Central memory CD8-positive, alpha-beta T cell (primary cell): ENCODE measurements at regions not wholly inside any gene's neighbourhood (a gene's known extent, or its start where the extent isn't known, plus 50 kb on each side); places are given as distances from the start of the nearest gene placed in this dataset.

Source experiments
- ATAC-seq: fragments of 150-1000 bp; cut with Tn5 transposase; replicated peaks from 2 replicates; pipeline ENCODE4 v1.10.0; 2022; ENCODE audit warnings: mild to moderate bottlenecking, moderate FRiP score, moderate number of reproducible peaks; ENCODE audit not compliant: poor library complexity, severe bottlenecking; ENCODE audit errors: extremely low read depth
- DNase-seq, 2 donors: peaks; one replicate each; pipeline ENCODE4 v3.0.0; 2021; ENCODE audit warnings: low spot score in 2 of 2
- H3K27ac Mint-ChIP-seq: one replicate; pipeline ENCODE4 v1.8.0; 2022; ENCODE audit warnings: low read depth, mild to moderate bottlenecking, moderate library complexity, mixed read lengths
- H3K27me3 Mint-ChIP-seq: one replicate; pipeline ENCODE4 v1.8.0; 2022; ENCODE audit warnings: mixed read lengths
- H3K36me3 Mint-ChIP-seq: one replicate; pipeline ENCODE4 v1.8.0; 2022; ENCODE audit warnings: mild to moderate bottlenecking, moderate library complexity, mixed read lengths; ENCODE audit not compliant: insufficient read depth
- H3K4me1 Mint-ChIP-seq: one replicate; pipeline ENCODE4 v1.8.0; 2022; ENCODE audit warnings: mixed read lengths
- H3K4me3 Mint-ChIP-seq: one replicate; pipeline ENCODE4 v1.8.0; 2022; ENCODE audit warnings: mild to moderate bottlenecking, moderate library complexity, mixed read lengths
- H3K9me3 Mint-ChIP-seq: one replicate; pipeline ENCODE4 v1.8.0; 2022; ENCODE audit warnings: mixed read lengths

DNA sequence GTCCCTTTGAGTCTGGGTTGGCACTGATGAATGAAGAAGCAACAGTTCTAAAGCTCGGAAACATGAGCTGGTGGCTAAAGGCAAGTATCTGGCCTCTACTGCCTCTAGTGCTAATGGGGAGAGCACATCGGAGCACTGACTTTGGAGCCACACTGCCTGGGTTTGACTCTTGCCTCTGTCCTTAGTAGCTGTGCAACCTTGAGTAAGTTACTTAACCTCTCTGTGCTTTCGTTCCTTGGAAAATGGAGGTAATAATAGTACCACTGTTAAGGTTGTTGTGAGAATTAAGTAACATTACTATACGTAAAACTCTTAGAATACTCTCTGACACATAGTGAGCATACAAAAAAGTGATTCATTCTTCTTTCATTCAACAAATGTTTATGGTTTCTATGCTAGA, 211.2 kb downstream of the ATG4C start:
- DNase-seq (no peak), ATAC-seq (no peak)
- Mint-ChIP-seq H3K27ac (no peak overlapping the region), H3K4me3 (no peak overlapping the region), H3K9me3 (no peaks in the 10 kb centered on the region), H3K4me1 (no peaks in the 10 kb centered on the region), H3K27me3 (peaks cover 31% of the 10 kb centered on the region), H3K36me3 (no peaks in the 10 kb centered on the region)

DNA sequence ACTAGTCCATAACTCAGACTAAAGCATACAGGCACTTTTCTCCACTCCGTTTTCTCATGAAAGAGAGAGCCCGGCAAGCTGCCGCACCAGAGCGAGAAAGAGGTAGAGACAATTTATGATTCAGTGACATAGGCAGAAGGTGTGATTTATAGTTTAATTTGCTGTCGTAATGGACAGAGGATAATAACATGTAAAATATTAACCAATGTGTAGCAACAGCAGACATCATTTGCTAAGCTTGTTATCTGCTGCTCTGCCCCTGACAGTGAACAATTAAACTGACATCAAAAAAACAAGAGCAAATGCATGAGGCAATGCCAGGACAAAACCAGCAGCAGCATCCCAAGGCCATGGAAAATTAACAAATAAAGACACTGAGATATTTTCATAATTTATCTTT, 214.0 kb downstream of the ATG4C start:
- Mint-ChIP-seq H3K4me3 (no peak overlapping the region), H3K27me3 (peaks cover 23% of the 10 kb centered on the region), H3K4me1 (no peaks in the 10 kb centered on the region), H3K9me3 (no peaks in the 10 kb centered on the region), H3K27ac (no peak overlapping the region), H3K36me3 (no peaks in the 10 kb centered on the region)
- DNase-seq (no peak), ATAC-seq (no peak)

DNA sequence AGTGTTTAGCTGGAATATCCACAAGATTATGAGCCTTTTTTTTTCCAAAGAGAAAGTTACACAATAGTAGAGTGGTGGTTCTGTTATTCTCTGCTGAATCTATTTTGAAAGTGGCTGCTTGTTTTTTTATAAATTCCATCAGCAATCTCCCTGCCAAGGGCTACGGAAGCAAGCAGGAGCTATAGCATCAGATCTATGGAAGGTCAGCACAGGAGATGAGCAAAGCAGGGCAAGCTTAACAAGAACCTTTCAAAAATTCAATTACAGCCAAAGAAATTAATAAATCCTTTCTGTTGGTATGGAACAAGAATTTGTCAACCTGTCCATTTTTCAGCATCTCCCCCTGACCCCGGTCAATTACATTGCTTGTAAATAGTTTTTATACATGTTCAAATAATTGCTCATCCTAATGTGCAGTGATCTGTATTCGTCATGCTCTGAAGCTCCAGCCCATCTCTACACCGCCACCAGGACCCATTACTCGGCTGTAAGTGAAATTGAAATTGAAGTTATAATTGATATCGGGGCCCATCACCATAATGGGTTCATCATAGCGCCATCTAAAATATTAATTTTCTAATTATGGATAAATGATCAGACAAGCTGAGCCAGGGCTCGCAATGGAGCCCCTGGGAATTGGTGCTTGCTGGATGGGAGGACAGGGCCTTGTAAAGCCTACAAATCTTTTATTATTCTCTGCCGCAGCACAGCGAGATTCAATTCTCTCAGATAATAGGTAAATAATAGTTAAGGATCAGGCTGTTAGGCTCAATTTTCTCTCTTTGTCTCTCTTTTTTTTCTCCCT, 215.1 kb downstream of the ATG4C start:
- Mint-ChIP-seq H3K27ac (no peak overlapping the region), H3K4me1 (no peaks in the 10 kb centered on the region), H3K4me3 (no peak overlapping the region), H3K36me3 (no peaks in the 10 kb centered on the region), H3K27me3 (peaks cover 19% of the 10 kb centered on the region), H3K9me3 (no peaks in the 10 kb centered on the region)
- ATAC-seq: no peak
- no peak for DNase-seq

DNA sequence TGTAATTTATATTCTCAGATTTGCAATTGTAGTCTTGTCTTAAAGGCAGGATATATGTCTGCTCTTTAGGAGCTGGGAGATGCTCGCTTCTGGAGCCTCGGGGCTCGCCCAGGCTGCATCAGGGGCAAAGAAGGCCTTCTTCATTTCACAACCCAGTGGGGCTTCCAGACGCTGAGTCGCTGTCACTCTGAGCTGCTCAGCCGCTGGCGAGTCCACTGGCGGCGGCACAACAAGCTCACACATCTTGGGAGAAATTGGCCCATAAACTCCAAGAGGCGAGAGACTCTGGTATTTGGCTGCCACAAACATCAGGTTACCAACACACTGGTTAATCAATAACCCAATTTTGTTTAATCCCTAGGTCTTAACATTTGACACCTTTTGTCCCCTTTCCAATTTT, 216.6 kb downstream of the ATG4C start:
- no peak for ATAC-seq
- Mint-ChIP-seq H3K27me3 (peaks cover 21% of the 10 kb centered on the region), H3K27ac (no peak overlapping the region), H3K4me1 (no peaks in the 10 kb centered on the region), H3K36me3 (no peaks in the 10 kb centered on the region), H3K9me3 (no peaks in the 10 kb centered on the region), H3K4me3 (no peak overlapping the region)
- DNase-seq: no peak

DNA sequence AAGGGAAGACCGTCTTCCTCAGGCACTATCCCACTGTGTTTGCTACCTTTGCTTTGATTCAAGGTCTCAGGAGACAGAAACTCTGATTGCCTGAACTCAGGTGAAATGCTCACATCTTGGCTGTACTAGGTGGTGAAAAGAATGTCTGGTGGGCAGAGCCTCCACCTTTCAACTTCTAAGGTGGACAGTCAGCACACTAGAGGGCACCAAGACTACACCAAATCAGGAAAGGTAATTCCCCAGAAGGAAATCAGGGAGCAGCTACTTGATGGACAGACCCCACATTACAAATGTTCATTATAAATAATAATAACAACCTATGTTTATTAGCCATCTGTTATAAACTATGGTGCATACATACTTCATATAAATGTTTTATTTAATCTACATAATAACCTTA, 220.9 kb downstream of the ATG4C start:
- DNase-seq: no peak
- H3K36me3 Mint-ChIP-seq: no peaks in the 10 kb centered on the region
- H3K9me3 Mint-ChIP-seq: no peaks in the 10 kb centered on the region

DNA sequence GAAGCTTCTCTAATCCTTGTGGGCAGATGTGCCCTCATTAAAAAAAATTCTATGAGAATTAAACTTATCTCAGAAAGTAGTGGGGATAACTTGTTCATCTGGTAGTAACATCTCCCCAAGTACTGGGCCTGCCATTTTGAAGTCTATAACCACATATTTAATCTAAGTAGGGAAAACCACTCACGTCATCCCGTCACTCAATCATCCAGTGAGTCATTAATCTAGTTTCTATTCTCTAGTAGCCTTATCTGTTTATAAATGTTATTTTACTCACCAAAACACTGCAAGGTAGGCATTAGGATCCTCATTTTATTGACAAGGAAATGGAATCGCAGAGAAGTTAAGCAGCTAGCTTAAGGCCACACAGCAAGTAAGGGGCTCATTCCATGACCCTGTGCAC, 221.9 kb downstream of the ATG4C start:
- no peak overlapping the region for H3K4me3 Mint-ChIP-seq
- H3K27ac Mint-ChIP-seq: no peak overlapping the region
- DNase-seq: no peak
- no peaks in the 10 kb centered on the region for H3K4me1 Mint-ChIP-seq
- H3K9me3 Mint-ChIP-seq: no peaks in the 10 kb centered on the region
- no peaks in the 10 kb centered on the region for H3K36me3 Mint-ChIP-seq
- no peak for ATAC-seq
- H3K27me3 Mint-ChIP-seq: peaks cover 26% of the 10 kb centered on the region

More for the DNA sequence above, 220.9 kb downstream of the ATG4C start:
- no peak for ATAC-seq
- Mint-ChIP-seq H3K27me3 (peaks cover 29% of the 10 kb centered on the region), H3K4me1 (no peaks in the 10 kb centered on the region), H3K27ac (no peak overlapping the region), H3K4me3 (no peak overlapping the region)

DNA sequence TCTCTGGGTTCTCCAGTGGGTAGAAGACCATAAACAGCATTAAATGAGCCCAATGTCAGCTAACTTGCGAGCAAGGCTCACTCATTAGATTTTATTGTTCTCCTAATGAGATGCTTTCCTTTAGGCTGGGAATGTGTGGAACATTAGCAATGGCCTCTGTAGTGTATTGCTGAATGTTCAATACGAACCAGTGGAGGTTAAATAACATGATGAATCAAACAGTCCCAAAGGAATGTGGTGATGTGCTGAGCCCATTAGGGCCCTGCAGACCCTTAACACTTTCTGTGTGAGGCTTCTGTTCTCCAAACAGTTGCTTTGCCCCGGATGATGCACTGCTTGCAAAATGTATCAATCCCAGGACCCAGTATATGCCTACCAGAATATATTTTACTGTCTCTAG, 225.5 kb downstream of the ATG4C start:
- no peak for ATAC-seq
- H3K27me3 Mint-ChIP-seq: peaks cover 26% of the 10 kb centered on the region
- H3K27ac Mint-ChIP-seq: no peak overlapping the region
- no peaks in the 10 kb centered on the region for H3K36me3 Mint-ChIP-seq
- H3K4me1 Mint-ChIP-seq: no peaks in the 10 kb centered on the region
- H3K9me3 Mint-ChIP-seq: no peaks in the 10 kb centered on the region
- no peak for DNase-seq
- H3K4me3 Mint-ChIP-seq: no peak overlapping the region

DNA sequence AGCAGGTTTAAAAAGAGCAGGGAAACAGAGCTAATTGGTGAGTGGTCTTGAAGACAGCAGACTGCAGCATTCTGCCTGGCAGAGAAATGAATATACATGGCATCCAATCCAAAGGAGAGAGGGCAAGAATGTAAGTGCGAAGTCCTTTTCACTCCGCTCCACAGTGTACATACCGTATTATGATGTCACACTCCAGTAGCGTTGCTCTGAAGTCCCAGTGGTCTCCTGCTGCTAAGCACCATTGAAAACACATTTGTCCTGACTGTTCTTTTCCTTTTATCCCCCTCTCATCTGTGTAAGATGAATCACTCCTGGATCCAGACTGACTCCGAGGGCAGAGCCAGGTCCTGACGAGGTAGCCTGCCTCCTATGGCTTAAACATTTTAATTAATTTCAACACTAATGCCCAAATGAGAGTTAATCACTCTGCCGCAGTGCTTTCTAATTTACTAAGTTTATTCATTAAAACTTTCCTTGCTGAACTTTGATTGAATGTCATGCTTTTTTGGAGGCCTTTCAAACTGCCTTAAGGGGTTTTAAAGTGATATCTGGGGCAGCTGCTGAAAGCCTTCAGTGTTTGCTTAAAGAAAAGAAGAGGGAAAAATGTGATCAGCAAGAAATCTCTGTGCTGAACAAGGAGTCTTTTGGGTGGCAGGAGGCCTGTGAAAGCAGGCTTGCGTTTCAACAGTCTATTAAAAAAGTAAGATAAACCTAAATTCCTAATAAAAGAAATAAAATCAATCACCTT, 227.2 kb downstream of the ATG4C start:
- no peaks in the 10 kb centered on the region for H3K9me3 Mint-ChIP-seq
- H3K36me3 Mint-ChIP-seq: no peaks in the 10 kb centered on the region
- H3K4me1 Mint-ChIP-seq: no peaks in the 10 kb centered on the region
- ATAC-seq (no peak), DNase-seq (no peak)
- no peak overlapping the region for H3K4me3 Mint-ChIP-seq
- no peak overlapping the region for H3K27ac Mint-ChIP-seq
- H3K27me3 Mint-ChIP-seq: peaks cover 25% of the 10 kb centered on the region

DNA sequence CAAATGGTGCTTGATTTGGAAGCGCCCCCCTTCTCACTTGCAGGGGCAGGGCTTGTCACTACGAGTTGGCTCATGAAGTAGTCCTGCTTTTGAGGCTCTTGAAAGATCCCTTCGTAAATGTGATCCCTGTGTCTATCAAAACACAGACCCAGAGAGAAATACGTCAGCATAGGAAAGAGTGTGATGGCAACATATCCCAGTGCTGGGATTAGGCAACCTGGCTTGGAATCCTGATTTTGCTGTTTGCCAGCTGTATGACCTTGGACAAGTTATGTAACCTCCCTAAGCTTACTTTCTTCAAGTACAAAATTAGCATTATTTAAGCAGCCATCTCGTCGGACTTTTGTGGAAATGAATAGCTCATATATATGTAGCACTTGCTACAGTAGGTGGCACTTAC, 228.4 kb downstream of the ATG4C start:
- peaks cover 16% of the 10 kb centered on the region for H3K27me3 Mint-ChIP-seq
- ATAC-seq (no peak), DNase-seq (no peak)
- no peaks in the 10 kb centered on the region for H3K4me1 Mint-ChIP-seq
- H3K4me3 Mint-ChIP-seq: no peak overlapping the region
- H3K9me3 Mint-ChIP-seq: no peaks in the 10 kb centered on the region
- no peak overlapping the region for H3K27ac Mint-ChIP-seq
- no peaks in the 10 kb centered on the region for H3K36me3 Mint-ChIP-seq

DNA sequence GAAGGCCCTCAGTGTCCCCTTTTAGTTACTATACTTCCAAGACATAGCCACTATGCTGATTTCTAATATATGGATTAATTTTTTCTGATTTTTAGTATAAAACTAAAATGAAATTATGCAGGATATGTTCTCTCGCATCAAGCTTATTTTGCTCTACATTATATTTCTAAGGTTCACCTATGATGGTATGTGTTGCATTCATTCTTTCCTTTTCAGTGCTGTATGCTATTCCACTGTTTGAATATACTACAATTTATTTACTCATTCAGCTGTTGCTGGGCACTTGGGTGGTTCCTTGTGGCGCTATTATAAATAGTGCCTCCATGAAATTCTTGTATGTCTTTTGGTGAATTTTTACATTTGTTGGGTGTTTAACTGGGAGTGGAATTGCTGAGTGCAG, 230.3 kb downstream of the ATG4C start:
- ATAC-seq (no peak), DNase-seq (no peak)
- H3K27me3 Mint-ChIP-seq: peaks cover 16% of the 10 kb centered on the region
- no peaks in the 10 kb centered on the region for H3K9me3 Mint-ChIP-seq
- no peaks in the 10 kb centered on the region for H3K36me3 Mint-ChIP-seq
- H3K4me1 Mint-ChIP-seq: no peaks in the 10 kb centered on the region
- H3K27ac Mint-ChIP-seq: no peak overlapping the region
- H3K4me3 Mint-ChIP-seq: no peak overlapping the region

DNA sequence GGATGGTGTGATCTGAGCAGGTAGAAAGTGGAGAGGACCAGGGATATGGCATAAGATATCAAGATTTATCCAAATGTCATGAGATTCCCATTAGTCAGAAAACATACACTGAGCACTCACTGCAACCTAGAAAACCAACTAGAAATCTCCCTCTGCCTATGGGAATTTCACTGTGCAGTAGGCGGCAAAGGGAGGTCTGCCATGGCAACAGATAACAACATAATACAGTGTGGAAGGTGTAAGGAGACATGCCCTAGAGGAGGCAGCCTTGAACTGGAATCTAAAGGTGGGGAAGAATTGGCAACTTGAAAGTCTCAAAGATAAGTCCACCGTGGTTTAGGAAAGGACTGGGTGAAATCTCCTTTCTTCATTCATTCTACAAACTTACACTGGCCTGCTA, 238.4 kb downstream of the ATG4C start:
- DNase-seq: no peak
- Mint-ChIP-seq H3K4me1 (no peaks in the 10 kb centered on the region), H3K27me3 (peaks cover 26% of the 10 kb centered on the region), H3K4me3 (no peak overlapping the region), H3K27ac (no peak overlapping the region), H3K36me3 (no peaks in the 10 kb centered on the region), H3K9me3 (no peaks in the 10 kb centered on the region)
- ATAC-seq: no peak

DNA sequence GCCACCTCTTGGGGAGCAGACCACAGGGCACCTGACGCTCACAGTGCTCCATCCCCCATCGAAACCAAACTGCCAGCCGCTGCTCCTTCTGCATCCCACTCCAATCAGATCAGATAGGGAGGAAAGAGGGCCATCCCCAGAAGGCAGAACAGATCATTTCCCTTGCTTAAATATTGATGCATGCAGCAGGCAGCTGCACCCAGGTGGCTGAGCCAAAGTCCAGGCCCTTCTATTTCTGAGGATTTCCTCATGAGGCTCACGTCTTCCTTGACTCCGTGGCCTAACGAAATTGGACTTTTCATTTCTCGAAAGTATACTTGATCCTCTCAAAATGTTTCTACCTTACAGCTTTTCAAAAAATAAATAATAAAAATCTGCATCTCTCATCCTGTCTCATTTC, 239.2 kb downstream of the ATG4C start:
- Mint-ChIP-seq H3K4me1 (no peaks in the 10 kb centered on the region), H3K4me3 (no peak overlapping the region), H3K27me3 (peaks cover 29% of the 10 kb centered on the region), H3K9me3 (no peaks in the 10 kb centered on the region), H3K36me3 (no peaks in the 10 kb centered on the region), H3K27ac (no peak overlapping the region)
- ATAC-seq: no peak
- DNase-seq: no peak

DNA sequence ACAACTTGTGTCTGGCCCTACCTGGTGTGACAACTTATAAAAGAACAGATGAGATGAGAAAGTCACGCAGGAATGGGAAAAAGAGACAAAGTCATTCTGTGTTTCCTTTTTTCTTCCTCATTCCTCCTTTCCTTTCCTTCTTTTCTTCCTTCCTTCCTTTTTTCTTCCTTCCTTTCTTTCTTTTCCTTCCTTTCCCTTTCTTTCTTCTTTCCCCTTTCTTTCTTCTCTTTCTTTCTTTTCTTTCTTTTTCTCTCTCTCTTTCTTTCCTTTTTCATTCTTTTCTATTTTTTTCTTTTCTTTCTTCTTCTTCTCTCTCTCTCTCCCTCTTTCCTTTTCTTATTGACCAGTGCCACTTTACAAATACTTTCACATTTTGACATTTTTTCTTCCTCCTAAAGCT, 239.7 kb downstream of the ATG4C start:
- ATAC-seq: no peak
- H3K27me3 Mint-ChIP-seq: peaks cover 34% of the 10 kb centered on the region

More for the DNA sequence above, 239.7 kb downstream of the ATG4C start:
- Mint-ChIP-seq H3K36me3 (no peaks in the 10 kb centered on the region), H3K4me3 (no peak overlapping the region), H3K27ac (no peak overlapping the region), H3K4me1 (no peaks in the 10 kb centered on the region), H3K9me3 (no peaks in the 10 kb centered on the region)
- DNase-seq: no peak
